Retinal pigment epithelial cell (primary cell): ENCODE measurements at regions not wholly inside any gene's neighbourhood (a gene's known extent, or its start where the extent isn't known, plus 50 kb on each side); places are given as distances from the start of the nearest gene placed in this dataset.

Experiments
- DNase-seq: peaks from one replicate; pipeline ENCODE4 v3.0.0-alpha.2; 2010; ENCODE audit warnings: low read depth
- H3K4me3 ChIP-seq: 2 replicates; pipeline ENCODE4 v1.5.1; 2011; ENCODE audit warnings: mild to moderate bottlenecking, low read length, control low read depth, moderate library complexity
- CTCF ChIP-seq: conservative IDR thresholded peaks from 2 replicates; pipeline ENCODE4 v1.5.1; 2011; ENCODE audit warnings: low read depth, low read length, control low read depth, inconsistent platforms

- H3K4me3 ChIP-seq: no peak overlapping the region
- TF ChIP-seq CTCF: no peak
- DNase-seq: no peak
Measured at GRCh38 chr7:25671111-25671510, 442.8 kb upstream of the NPVF start.

- H3K4me3 ChIP-seq: no peak overlapping the region
- TF ChIP-seq CTCF: peak; percentile 29
- DNase-seq: no peak
Measured at GRCh38 chr7:25672496-25672895, 444.2 kb upstream of the NPVF start.

GRCh38 chr7:25675789-25676474, 447.6 kb upstream of the NPVF start:
- no peak overlapping the region for H3K4me3 ChIP-seq
- DNase-seq: no peak
- no peak for TF ChIP-seq CTCF

- TF ChIP-seq CTCF: no peak
- no peak for DNase-seq
- no peak overlapping the region for H3K4me3 ChIP-seq
Measured at GRCh38 chr7:25677595-25677994, 449.3 kb upstream of the NPVF start.

- TF ChIP-seq CTCF: no peak
- H3K4me3 ChIP-seq: no peak overlapping the region
- no peak for DNase-seq
Measured at GRCh38 chr7:25678215-25678614, 449.9 kb upstream of the NPVF start.

- no peak overlapping the region for H3K4me3 ChIP-seq
- no peak for TF ChIP-seq CTCF
- DNase-seq: no peak
Measured at GRCh38 chr7:25680636-25681035, 452.4 kb upstream of the NPVF start.

GRCh38 chr7:25684360-25684759, 456.1 kb upstream of the NPVF start:
- TF ChIP-seq CTCF: no peak
- H3K4me3 ChIP-seq: no peak overlapping the region
- DNase-seq: no peak
